HCT116 (cell line): ENCODE measurements at regions not wholly inside any gene's neighbourhood (a gene's known extent, or its start where the extent isn't known, plus 50 kb on each side); places are given as distances from the start of the nearest gene placed in this dataset.

Experiments
- ATAC-seq: fragments of 200-7000 bp; cut with Tn5 transposase; 2 replicates; pipeline ENCODE4 v1.9.1; 2020; ENCODE audit warnings: mild to moderate bottlenecking, moderate library complexity
- BruUV-seq: library from RNA; stranded (reverse); fragments of 400-500 nt; replicated peaks from 2 replicates; lab custom pipeline; 2021; lab: Mats Ljungman, UMichigan
- CTCF ChIA-PET: fragments of 300-600 bp; sonication (Branson Sonifier 250); formaldehyde crosslinking; loops from one replicate; lab custom pipeline; 2021; ENCODE audit warnings: antibody characterized with exemption; lab: Charles Lee
- POLR2A ChIA-PET: fragments of 300-600, 350-600 bp; sonication (Branson Sonifier 250); formaldehyde crosslinking; loops from one replicate; lab custom pipeline; 2021; ENCODE audit warnings: antibody characterized with exemption; lab: Charles Lee
- RAD21 ChIA-PET, 2 experiments: fragments of 300-600 bp; sonication (Branson Sonifier 250); formaldehyde crosslinking; loops; one replicate each; lab custom pipeline; 2023; ENCODE audit warnings: low total read pairs in 2 of 2; ENCODE audit not compliant: uncharacterized antibody in 2 of 2, unreplicated experiment in 2 of 2, low non-redundant PET in 1 of 2; lab: Charles Lee
- DNase-seq: peaks from one replicate; pipeline ENCODE4 v3.0.0-alpha.2; 2010; ENCODE audit warnings: low read depth, low spot score
- H2AFZ ChIP-seq: fragments of 200-600 bp; shearing (Covaris generic), sonication (generic); 2 replicates; pipeline ENCODE4 v1.6.1; 2017; ENCODE audit warnings: low read depth, mixed run types, mixed read lengths, antibody characterized with exemption, low read length; ENCODE audit not compliant: poor library complexity, severe bottlenecking
- H3K27ac ChIP-seq: 2 replicates; pipeline ENCODE4 v1.5.1; 2012; ENCODE audit warnings: low read depth, low read length
- H3K27me3 ChIP-seq: fragments of 200-600 bp; sonication (generic); 2 replicates; pipeline ENCODE4 v1.6.1; 2016; ENCODE audit warnings: mixed run types, low read length, mixed read lengths; ENCODE audit not compliant: insufficient read depth
- H3K36me3 ChIP-seq, 2 experiments: fragments of 200-500 bp in 1 of 2; fragments of 200-600 bp in 1 of 2; sonication (Bioruptor generic) in 1 of 2; sonication (generic) in 1 of 2; 2 replicates each; pipeline versions ENCODE4 v1.5.1 to v1.6.1; 2014 to 2016; ENCODE audit warnings: low read length in 2 of 2, inconsistent platforms in 1 of 2, mixed read lengths in 1 of 2, mixed run types in 1 of 2; ENCODE audit not compliant: insufficient read depth in 2 of 2, control insufficient read depth in 1 of 2
- H3K4me1 ChIP-seq, 2 experiments: fragments of 200-600 bp in 1 of 2; sonication (generic) in 1 of 2; 2 replicates each; pipeline versions ENCODE4 v1.5.1 to v1.6.1; 2012 to 2017; ENCODE audit warnings: low read length in 2 of 2, inconsistent platforms in 1 of 2, mild to moderate bottlenecking in 1 of 2, mixed read lengths in 1 of 2, mixed run types in 1 of 2, moderate library complexity in 1 of 2; ENCODE audit not compliant: insufficient read depth in 2 of 2, control insufficient read depth in 1 of 2
- H3K4me2 ChIP-seq: fragments of 200-600 bp; sonication (generic); 2 replicates; pipeline ENCODE4 v1.6.1; 2017; ENCODE audit warnings: mixed run types, low read length, mixed read lengths
- H3K4me3 ChIP-seq, 2 experiments: fragments of 200-600 bp in 1 of 2; sonication (generic) in 1 of 2; replicated peaks in 1 of 2; 2 replicates each; pipeline ENCODE4 v1.5.1; 2011 to 2016; ENCODE audit warnings: low read length in 2 of 2, control low read depth in 1 of 2, low read depth in 1 of 2, mild to moderate bottlenecking in 1 of 2, mixed read lengths in 1 of 2, mixed run types in 1 of 2
- H3K79me2 ChIP-seq: fragments of 200-600 bp; sonication (generic); 2 replicates; pipeline ENCODE4 v1.6.1; 2017; ENCODE audit warnings: mild to moderate bottlenecking, mixed run types, low read length, moderate library complexity, mixed read lengths; ENCODE audit not compliant: insufficient read depth
- H3K9ac ChIP-seq: fragments of 200-600 bp; sonication (generic); 2 replicates; pipeline ENCODE4 v1.6.1; 2016; ENCODE audit warnings: low read length, mixed read lengths
- H3K9me2 ChIP-seq: fragments of 200-600 bp; sonication (generic), shearing (Covaris generic); 2 replicates; pipeline ENCODE4 v1.6.1; 2017; ENCODE audit warnings: mixed run types, mild to moderate bottlenecking, moderate library complexity; ENCODE audit not compliant: insufficient read depth
- H3K9me3 ChIP-seq, 2 experiments: fragments of 200-500 bp in 1 of 2; fragments of 200-600 bp in 1 of 2; sonication (Bioruptor generic) in 1 of 2; sonication (generic) in 1 of 2; 2 replicates each; pipeline ENCODE4 v1.6.1; 2014 to 2017; ENCODE audit warnings: low read length in 2 of 2, mixed read lengths in 2 of 2, inconsistent platforms in 1 of 2, low read depth in 1 of 2, mild to moderate bottlenecking in 1 of 2, mixed run types in 1 of 2, moderate library complexity in 1 of 2; ENCODE audit not compliant: control insufficient read depth in 1 of 2, insufficient read depth in 1 of 2
- H4K20me1 ChIP-seq: fragments of 200-600 bp; sonication (generic), shearing (Covaris generic); 2 replicates; pipeline ENCODE4 v1.6.1; 2017; ENCODE audit warnings: mixed run types, mild to moderate bottlenecking, moderate library complexity; ENCODE audit not compliant: insufficient read depth
- CBX3 ChIP-seq: IDR thresholded peaks from 2 replicates; pipeline ENCODE4 v1.6.1; 2012; ENCODE audit warnings: low read depth
- EGR1 ChIP-seq: IDR thresholded peaks from 2 replicates; pipeline ENCODE4 v1.6.1; 2012; ENCODE audit warnings: low read depth
- ELF1 ChIP-seq: IDR thresholded peaks from 2 replicates; pipeline ENCODE4 v1.6.1; 2012; ENCODE audit warnings: low read depth, borderline replicate concordance
- EZH2phosphoT487 ChIP-seq: fragments of 200-600 bp; IDR thresholded peaks from 2 replicates; pipeline ENCODE4 v1.6.1; 2018; ENCODE audit warnings: antibody characterized with exemption, borderline replicate concordance
- JUND ChIP-seq: IDR thresholded peaks from 2 replicates; pipeline ENCODE4 v1.6.1; 2012
- POLR2A ChIP-seq: IDR thresholded peaks from 2 replicates; pipeline ENCODE4 v1.7.0; 2011; ENCODE audit warnings: borderline replicate concordance; ENCODE audit not compliant: insufficient read depth, insufficient read length; ENCODE audit errors: extremely low read depth
- SIN3A ChIP-seq: IDR thresholded peaks from 2 replicates; pipeline ENCODE4 v1.6.1; 2012; ENCODE audit warnings: low read depth
- SP1 ChIP-seq: IDR thresholded peaks from 2 replicates; pipeline ENCODE4 v1.6.1; 2012; ENCODE audit warnings: low read depth
- SRF ChIP-seq: IDR thresholded peaks from 2 replicates; pipeline ENCODE4 v1.6.1; 2012; ENCODE audit warnings: low read depth
- YY1 ChIP-seq: IDR thresholded peaks from 2 replicates; pipeline ENCODE4 v1.6.1; 2011; ENCODE audit warnings: low read length, low read depth, moderate library complexity, mild to moderate bottlenecking; ENCODE audit not compliant: insufficient replicate concordance; ENCODE audit errors: extremely low read depth
- intact Hi-C: fragments of 100-400 bp; cut with micrococcal nuclease; formaldehyde crosslinking; loops from 2 replicates; pipeline ENCODE4 v1.10.0; 2022
- TF ChIP-seq, protein P1 (sequence below): IDR thresholded peaks from 2 replicates; pipeline ENCODE4 v1.6.1; 2012
- TF ChIP-seq, protein P2 (sequence below): IDR thresholded peaks from 2 replicates; pipeline ENCODE4 v1.6.1; 2012; ENCODE audit warnings: low read depth
- TF ChIP-seq, protein P3 (sequence below), 3 experiments: fragments of 200-600 bp in 1 of 3; sonication (generic) in 1 of 3; IDR thresholded peaks in 2 of 3; conservative IDR thresholded peaks in 1 of 3; 2 replicates each; pipeline ENCODE4 v1.5.1; 2012 to 2017; ENCODE audit warnings: low read depth in 2 of 3, low read length in 2 of 3, antibody characterized with exemption in 1 of 3, borderline replicate concordance in 1 of 3, control low read depth in 1 of 3, mild to moderate bottlenecking in 1 of 3, mixed read lengths in 1 of 3, mixed run types in 1 of 3, moderate library complexity in 1 of 3; ENCODE audit not compliant: insufficient read depth in 1 of 3
- TF ChIP-seq, protein P4 (sequence below): IDR thresholded peaks from 2 replicates; pipeline ENCODE4 v1.6.1; 2011; ENCODE audit warnings: mild to moderate bottlenecking, low read length, moderate library complexity; ENCODE audit not compliant: insufficient replicate concordance; ENCODE audit errors: extremely low read depth
- TF ChIP-seq, protein P5 (sequence below): IDR thresholded peaks from 2 replicates; pipeline ENCODE4 v1.6.1; 2012

DNA sequence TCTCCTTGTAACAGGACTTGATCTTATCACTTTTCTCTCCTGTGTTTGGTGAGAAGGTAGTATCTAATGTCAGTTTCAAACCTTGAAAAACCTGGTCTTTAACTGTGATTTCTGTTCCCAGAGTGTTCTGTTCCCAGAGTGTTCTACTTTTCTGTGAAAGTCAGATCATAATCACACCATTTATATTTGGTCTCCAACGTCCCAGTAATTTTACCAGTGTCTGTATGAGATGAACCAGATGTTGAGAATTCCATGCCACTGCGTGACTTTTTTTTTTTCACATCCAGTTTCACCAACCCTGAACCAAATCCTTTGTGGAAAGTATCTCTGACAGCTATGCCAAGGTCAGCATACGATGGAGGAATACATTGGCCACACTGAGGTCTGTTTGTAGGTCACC, 365.2 kb downstream of the USP25 start:
- RAD21 ChIA-PET: no interaction called here
- H3K27me3 ChIP-seq: no peaks in the 10 kb centered on the region

More for the DNA sequence above, 365.2 kb downstream of the USP25 start:
- Histone ChIP-seq H3K9ac (no peak overlapping the region), H2AFZ (no peak overlapping the region), H3K4me1 (no peaks in the 10 kb centered on the region), H3K79me2 (no peaks in the 10 kb centered on the region), H3K4me3 (no peak overlapping the region), H3K9me2 (no peaks in the 10 kb centered on the region)
- DNase-seq: no peak
- CTCF ChIA-PET: no interaction called here
- BruUV-seq: no TSS peak
- intact Hi-C loops: no loop called here
- ATAC-seq: no peak
- TF ChIP-seq SP1: no peak
- no peak for TF ChIP-seq SRF
- TF ChIP-seq YY1: no peak
- no peak for TF ChIP-seq JUND
- TF ChIP-seq, protein P1, sequence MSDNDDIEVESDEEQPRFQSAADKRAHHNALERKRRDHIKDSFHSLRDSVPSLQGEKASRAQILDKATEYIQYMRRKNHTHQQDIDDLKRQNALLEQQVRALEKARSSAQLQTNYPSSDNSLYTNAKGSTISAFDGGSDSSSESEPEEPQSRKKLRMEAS: no peak
- no peak for TF ChIP-seq EGR1
- TF ChIP-seq, protein P2, sequence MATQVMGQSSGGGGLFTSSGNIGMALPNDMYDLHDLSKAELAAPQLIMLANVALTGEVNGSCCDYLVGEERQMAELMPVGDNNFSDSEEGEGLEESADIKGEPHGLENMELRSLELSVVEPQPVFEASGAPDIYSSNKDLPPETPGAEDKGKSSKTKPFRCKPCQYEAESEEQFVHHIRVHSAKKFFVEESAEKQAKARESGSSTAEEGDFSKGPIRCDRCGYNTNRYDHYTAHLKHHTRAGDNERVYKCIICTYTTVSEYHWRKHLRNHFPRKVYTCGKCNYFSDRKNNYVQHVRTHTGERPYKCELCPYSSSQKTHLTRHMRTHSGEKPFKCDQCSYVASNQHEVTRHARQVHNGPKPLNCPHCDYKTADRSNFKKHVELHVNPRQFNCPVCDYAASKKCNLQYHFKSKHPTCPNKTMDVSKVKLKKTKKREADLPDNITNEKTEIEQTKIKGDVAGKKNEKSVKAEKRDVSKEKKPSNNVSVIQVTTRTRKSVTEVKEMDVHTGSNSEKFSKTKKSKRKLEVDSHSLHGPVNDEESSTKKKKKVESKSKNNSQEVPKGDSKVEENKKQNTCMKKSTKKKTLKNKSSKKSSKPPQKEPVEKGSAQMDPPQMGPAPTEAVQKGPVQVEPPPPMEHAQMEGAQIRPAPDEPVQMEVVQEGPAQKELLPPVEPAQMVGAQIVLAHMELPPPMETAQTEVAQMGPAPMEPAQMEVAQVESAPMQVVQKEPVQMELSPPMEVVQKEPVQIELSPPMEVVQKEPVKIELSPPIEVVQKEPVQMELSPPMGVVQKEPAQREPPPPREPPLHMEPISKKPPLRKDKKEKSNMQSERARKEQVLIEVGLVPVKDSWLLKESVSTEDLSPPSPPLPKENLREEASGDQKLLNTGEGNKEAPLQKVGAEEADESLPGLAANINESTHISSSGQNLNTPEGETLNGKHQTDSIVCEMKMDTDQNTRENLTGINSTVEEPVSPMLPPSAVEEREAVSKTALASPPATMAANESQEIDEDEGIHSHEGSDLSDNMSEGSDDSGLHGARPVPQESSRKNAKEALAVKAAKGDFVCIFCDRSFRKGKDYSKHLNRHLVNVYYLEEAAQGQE: no peak
- TF ChIP-seq, protein P3, sequence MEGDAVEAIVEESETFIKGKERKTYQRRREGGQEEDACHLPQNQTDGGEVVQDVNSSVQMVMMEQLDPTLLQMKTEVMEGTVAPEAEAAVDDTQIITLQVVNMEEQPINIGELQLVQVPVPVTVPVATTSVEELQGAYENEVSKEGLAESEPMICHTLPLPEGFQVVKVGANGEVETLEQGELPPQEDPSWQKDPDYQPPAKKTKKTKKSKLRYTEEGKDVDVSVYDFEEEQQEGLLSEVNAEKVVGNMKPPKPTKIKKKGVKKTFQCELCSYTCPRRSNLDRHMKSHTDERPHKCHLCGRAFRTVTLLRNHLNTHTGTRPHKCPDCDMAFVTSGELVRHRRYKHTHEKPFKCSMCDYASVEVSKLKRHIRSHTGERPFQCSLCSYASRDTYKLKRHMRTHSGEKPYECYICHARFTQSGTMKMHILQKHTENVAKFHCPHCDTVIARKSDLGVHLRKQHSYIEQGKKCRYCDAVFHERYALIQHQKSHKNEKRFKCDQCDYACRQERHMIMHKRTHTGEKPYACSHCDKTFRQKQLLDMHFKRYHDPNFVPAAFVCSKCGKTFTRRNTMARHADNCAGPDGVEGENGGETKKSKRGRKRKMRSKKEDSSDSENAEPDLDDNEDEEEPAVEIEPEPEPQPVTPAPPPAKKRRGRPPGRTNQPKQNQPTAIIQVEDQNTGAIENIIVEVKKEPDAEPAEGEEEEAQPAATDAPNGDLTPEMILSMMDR (IDR thresholded peaks at IDR 0.05 in 2 of 3, conservative IDR thresholded peaks at IDR 0.05 in 1 of 3; ENCODE audit: borderline replicate concordance in 1 of 3, insufficient read depth in 1 of 3, low read depth in 2 of 3, low read length in 2 of 3): no peak
- no peak for TF ChIP-seq ELF1
- TF ChIP-seq EZH2phosphoT487: no peak
- TF ChIP-seq, protein P4, sequence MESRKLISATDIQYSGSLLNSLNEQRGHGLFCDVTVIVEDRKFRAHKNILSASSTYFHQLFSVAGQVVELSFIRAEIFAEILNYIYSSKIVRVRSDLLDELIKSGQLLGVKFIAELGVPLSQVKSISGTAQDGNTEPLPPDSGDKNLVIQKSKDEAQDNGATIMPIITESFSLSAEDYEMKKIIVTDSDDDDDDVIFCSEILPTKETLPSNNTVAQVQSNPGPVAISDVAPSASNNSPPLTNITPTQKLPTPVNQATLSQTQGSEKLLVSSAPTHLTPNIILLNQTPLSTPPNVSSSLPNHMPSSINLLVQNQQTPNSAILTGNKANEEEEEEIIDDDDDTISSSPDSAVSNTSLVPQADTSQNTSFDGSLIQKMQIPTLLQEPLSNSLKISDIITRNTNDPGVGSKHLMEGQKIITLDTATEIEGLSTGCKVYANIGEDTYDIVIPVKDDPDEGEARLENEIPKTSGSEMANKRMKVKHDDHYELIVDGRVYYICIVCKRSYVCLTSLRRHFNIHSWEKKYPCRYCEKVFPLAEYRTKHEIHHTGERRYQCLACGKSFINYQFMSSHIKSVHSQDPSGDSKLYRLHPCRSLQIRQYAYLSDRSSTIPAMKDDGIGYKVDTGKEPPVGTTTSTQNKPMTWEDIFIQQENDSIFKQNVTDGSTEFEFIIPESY: no peak
- no peak for TF ChIP-seq POLR2A
- TF ChIP-seq CBX3: no peak
- no peak for TF ChIP-seq SIN3A
- TF ChIP-seq, protein P5, sequence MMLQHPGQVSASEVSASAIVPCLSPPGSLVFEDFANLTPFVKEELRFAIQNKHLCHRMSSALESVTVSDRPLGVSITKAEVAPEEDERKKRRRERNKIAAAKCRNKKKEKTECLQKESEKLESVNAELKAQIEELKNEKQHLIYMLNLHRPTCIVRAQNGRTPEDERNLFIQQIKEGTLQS: no peak
- TF ChIP-seq, all 23 proteins: peak for 0
- Histone ChIP-seq H4K20me1 (no peaks in the 10 kb centered on the region), H3K27ac (no peak overlapping the region), H3K36me3 (no peaks in the 10 kb centered on the region), H3K4me2 (no peak overlapping the region), H3K9me3 (peaks cover 0 to 11% of the 10 kb centered on the region in 2 experiments; a peak in 1 of 4 replicates)
- POLR2A ChIA-PET: no interaction called here
